Transverse colon (tissue), 4 donors: ENCODE measurements at regions not wholly inside any gene's neighbourhood (a gene's known extent, or its start where the extent isn't known, plus 50 kb on each side); places are given as distances from the start of the nearest gene placed in this dataset.

Experiments
- CTCF ChIP-seq, 5 experiments: fragments of 200-600 bp in 3 of 5; fragments of 450-650 bp in 2 of 5; sonication (generic) in 3 of 5; IDR thresholded peaks; 1 replicate in 2 of 5; 2 replicates in 3 of 5; pipeline ENCODE4 v1.5.1; 2016 to 2017; ENCODE audit warnings: antibody characterized with exemption in 5 of 5, inconsistent platforms in 3 of 5, mild to moderate bottlenecking in 2 of 5, moderate library complexity in 1 of 5
- POLR2AphosphoS5 ChIP-seq, 3 donors: sonication (generic); formaldehyde crosslinking; IDR thresholded peaks; one replicate each; pipeline ENCODE4 v1.6.1; 2016; ENCODE audit warnings: antibody characterized with exemption in 3 of 3

DNA sequence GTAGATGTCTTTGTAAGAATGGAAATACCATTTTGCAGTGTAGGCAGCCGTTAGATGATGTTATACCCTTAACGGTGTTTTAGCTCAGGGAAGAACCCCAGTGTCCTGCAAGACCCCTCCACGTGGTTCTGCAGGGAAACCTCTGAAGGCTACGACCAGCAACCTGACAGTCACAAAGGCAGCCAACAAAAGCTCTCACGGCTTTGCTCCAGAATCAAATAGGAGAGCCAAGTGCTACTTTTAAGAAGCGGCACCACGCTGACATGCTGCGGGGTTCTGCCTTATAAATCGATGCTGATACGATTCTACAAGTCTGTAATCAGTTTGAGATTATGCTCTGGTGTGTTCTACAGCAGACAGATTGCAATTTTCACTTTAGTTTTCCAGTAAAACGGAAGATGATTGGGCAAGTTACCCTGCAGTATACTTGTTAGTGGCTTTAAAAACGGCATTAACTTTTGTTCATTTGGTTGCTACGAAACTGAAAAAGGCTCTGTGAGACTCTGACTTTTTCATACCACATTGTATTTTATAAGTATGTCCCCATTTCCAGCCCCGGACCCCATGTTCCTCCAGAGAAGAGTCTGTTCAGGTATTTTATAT is 312.9 kb downstream of the SAMD5 start:
- no peak for TF ChIP-seq POLR2AphosphoS5 (IDR thresholded peaks at IDR 0.05)
- no peak for TF ChIP-seq CTCF (IDR thresholded peaks at IDR 0.05)
